ENCODE measurements at regions not wholly inside any gene's neighbourhood (a gene's known extent, or its start where the extent isn't known, plus 50 kb on each side); places are given as distances from the start of the nearest gene placed in this dataset.
"Not testable (repeated sequence)": the region's sequence is repeated elsewhere in the genome, so short reads cannot be mapped to it uniquely, and the experiment has no call there.

GRCh38 chr3:66808891-66809594 lies 189.1 kb upstream of the KBTBD8 start:
- DNase-seq (ENCODE audit: low spot score): no peak

DNA sequence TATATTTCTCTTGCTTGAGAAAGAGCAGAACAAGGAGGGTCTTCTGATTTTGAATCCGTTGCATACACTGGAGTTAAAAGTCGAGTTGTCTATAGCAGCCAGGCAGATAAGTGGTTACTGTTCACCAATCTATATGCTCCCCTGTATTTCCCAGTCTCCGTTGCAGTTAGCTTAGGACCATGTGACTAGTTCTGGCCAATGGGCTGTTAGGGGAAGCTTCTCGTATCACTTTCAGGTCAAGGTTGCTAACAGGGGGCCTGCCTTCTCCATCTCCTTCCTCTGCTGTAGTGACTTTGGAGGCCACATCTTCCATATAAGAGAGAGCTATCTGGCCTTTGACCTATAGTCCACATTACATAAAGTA lies 188.5 kb upstream of the KBTBD8 start:
- no peak for DNase-seq (ENCODE audit: low spot score)

- DNase-seq (ENCODE audit: low spot score): no peak
Observed at GRCh38 chr3:66812136-66812535, 186.0 kb upstream of the KBTBD8 start.

GRCh38 chr3:66812741-66813140 lies 185.4 kb upstream of the KBTBD8 start:
- DNase-seq (ENCODE audit: low spot score): no peak

DNA sequence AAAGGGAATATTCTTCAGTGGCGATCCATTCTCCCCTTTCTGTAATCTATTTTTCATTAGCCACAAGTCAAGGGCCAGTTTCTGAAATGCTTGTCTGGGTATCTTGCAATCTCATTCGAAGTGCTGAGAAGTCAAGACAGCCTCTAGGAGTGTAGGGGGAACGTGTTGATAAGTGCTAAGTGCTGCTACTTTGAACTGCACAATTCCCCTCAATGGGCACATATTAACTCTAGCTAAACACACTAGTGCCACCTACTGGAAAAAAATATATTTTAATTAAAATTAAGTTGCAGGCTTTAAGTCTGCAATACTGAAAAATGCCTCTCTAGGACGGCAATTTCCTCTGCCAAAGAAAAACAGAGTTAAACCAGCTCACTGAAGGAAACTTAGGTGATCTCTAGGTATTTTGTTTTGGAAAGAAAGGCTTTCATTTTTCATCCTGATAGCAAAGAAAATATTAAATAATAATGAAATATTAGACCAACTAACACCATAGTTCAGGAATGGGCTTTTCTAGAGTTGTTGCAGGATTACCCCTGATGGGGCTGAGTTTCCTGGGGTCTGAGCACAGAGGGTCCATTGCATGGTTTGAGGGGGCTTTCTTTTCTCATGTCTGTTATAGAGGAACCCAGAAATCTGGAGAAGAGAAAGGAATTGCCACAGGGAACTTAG lies 181.9 kb upstream of the KBTBD8 start:
- DNase-seq (ENCODE audit: low spot score): no peak

DNA sequence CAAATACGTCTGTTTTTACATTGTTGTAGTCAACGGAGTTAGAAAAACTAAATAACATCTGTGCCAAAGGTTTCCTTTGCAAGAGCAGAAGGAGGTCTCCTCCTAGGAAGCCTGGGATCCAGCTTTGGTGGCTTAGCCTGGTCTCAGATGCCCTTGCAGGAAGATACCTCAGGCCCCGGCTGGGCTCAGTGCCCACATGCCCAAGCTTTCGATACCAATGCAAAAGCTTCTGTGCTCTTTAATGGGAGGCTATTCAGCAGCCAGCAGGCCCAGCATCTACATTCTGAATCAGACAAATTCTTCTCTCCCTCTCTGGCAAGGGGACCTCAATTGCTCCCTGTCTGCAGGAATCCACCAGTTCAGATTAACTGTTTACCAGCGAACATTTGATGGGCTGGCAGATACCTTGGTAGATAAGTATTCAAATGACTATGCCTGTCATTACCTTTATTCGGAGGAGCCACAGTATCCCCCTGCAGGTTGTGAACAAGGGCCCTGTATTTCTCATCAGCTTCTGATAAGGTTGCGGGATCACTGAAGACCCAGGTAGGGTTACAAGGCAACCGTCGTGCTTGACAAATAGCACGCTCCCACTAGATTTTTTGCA lies 180.1 kb upstream of the KBTBD8 start:
- DNase-seq (ENCODE audit: low spot score): no peak

DNA sequence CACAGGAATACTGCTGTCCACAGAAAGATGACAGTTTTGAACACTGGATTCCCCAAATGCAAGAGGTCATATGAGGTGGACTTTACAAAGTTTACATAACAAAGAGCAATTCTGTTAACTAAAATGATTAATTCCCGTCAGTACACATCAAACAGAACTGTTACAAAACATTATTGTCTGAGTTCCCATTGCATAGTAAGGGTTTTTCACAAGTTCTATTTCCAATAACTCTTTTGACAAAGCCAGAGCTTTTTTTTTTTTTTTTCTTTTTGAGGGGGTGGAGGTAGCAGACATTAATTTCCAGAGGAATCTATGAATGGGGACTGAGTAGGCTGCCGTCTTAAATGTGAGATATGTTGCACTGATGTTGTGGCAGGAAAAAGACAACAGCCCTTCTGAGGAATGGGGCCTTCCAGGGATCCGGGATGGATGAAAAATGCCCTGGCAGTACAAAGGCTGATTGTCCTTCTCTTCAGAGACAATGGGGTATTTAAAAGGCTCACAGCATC lies 178.1 kb upstream of the KBTBD8 start:
- DNase-seq (ENCODE audit: low spot score): no peak

DNA sequence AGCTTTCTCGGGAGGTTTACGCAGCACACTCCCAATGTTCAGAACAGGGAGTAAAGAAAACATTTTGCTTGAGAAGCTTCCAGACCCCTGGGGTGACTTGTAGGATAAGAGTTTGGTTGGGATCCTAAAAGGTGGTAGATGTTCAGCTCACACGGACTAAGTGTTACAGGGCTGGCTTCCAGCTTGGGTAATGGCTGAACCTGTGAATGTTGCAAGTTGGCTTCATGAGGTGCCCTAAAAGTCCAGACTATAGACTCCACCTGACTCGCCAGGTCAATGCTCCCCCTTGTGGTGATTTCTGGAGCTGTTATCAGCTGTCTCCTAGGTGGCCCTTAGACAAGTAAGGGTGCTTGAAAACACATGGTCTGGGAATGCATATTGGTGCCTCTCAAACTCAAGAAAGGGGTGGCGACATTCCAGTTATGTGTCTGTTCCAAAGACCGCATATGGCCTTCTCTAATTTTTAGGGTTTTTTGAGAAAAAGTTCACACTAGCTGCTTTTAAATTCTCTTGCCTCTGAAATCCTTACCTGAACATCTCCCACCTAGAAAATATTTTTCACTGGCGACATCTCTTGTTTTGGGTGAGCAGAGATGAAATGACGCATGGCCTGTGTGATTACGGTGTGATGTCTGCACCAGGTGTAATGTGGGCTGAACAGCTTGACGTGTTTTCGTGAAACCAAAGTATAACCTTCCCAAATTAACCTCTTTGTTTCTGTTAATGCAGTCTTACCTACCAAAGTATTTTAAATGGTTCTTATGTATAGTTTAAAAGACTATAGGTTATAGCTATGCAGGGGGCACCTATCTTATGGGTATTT lies 175.7 kb upstream of the KBTBD8 start:
- peak; percentile 5 for DNase-seq (ENCODE audit: low spot score)

DNA sequence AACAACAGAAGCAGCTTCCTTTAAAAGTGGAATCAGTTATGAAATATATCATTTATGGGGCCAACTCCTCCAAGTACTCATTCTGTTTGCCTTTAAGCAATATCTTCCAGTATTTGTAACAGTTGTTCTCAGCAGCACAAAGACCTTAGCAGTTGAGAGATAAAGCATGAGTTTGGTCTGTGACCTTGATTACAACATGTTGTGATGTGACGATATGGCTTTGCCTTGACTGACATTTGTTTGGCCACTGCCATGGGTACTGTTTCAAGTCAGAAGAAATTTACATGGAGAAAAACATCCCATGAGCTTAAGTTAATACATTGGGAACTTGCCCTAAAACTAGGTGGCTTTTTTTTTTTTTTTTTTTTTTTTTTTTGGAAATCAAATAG lies 175.1 kb upstream of the KBTBD8 start:
- no peak for DNase-seq (ENCODE audit: low spot score)

DNA sequence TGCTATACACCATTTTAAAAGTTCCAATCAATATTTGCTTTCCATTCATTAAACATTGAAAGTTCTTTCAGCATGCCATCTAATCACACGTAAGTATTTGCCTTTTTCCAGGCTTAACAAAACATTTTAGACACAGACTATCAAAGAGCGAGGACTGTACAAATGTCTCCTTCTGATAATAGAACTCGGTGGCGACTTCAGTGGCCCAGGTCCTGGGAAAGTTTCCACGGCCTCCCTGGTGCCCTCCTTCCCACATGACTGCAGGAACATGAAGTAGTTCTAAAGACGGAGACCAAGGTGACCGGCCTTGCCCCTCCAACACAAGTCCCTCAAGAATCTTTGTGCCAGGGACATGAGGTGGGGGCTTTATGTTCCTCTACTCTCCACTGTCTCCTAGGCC lies 174.6 kb upstream of the KBTBD8 start:
- DNase-seq (ENCODE audit: low spot score): no peak

DNA sequence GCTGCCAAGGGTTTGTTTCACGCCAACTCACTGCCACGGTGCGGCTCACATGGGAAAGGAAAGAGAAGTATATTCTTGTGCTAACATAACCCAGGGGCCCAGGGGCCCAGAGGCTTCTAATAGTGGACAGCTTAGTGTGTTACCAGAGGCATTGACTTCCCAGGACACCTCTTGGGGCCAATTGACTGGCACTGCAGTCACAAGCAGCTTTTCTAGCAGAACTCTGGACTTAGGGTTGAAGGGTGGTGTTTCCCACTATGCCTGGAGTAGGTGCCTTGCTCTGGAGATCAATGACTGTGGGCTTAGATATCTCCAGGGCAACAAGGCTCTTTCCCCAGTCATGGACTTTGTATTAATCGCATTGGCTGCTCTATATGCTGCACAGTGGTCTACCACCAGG lies 172.7 kb upstream of the KBTBD8 start:
- DNase-seq (ENCODE audit: low spot score): no peak

- no peak for DNase-seq (ENCODE audit: low spot score)
Observed at GRCh38 chr3:66827726-66828125, 170.4 kb upstream of the KBTBD8 start.

- DNase-seq (ENCODE audit: low spot score): no peak
Observed at GRCh38 chr3:66828303-66828702, 169.8 kb upstream of the KBTBD8 start.

DNA sequence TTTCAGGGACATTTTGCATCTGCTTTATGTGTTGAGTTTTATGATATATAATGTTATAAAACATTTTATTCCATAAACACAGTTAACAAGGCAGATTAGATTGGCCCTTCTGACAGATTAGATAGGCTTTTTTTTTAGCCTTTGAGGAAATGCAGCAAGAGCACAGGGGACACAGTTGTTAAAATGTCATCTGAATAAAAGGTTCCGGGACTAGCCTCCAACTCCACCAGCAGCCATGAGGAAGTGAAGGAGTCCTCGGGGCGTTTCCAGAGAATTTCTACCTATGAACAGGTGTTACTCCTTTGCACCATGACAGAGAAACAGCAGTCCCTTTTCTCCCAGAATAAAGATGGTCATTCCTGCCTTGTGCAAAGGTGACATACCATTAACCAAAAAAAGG lies 167.8 kb upstream of the KBTBD8 start:
- DNase-seq (ENCODE audit: low spot score): no peak

- DNase-seq (ENCODE audit: low spot score): no peak
Observed at GRCh38 chr3:66831931-66832330, 166.2 kb upstream of the KBTBD8 start.

DNA sequence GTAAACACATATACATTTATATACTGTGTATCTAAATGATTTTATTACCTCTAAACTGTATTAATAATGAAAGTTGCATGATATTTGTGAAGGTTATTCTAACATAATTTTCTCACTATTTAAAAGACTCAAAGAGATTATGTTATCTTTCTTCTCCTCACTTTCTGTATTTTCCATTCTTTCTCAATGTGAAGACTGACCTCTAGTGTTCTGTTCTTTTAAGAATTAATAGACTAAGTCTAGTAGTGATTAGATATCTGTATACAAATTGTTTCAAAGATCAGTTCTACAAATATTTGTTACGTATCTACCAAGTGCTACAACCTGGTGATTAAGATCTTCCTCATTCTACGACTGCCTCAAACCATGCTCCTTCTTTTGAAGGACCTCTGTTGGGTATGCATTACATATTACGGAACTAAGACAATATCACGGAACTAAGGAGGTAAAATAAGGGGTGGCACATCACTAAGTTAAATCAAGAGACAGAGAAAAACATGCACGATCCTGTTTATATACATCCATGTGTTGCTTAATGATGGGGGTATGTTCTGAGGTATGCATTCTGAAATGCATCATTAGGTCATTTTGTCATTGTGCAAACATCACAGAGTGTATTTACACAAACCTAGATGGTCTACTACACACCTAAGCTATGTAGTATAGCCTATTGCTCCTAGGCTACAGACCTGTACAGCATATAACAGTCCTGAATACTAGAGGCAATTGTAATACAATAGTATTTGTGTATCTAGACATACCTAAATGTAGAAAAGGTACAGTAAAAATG lies 161.5 kb upstream of the KBTBD8 start:
- no peak for DNase-seq (ENCODE audit: low spot score)

DNA sequence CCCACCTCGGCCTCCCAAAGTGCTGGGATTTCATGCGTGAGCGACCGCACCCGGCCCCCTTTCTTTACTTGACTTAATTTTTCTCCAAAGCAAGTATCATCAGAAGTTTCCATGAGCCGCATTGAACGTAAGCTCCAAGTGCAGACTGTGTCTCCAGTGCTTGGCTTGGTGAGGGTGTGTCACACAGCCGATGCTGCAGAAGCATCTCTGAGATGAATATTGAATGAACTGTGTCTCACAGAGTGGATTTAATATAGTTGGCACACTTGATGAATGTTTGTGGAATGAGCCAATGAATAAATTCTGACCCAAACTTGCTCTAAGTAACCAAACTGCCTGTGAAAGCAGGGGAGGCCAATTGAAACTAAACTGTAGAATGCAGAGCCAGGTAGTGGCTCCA lies 159.4 kb upstream of the KBTBD8 start:
- no peak for DNase-seq (ENCODE audit: low spot score)

DNA sequence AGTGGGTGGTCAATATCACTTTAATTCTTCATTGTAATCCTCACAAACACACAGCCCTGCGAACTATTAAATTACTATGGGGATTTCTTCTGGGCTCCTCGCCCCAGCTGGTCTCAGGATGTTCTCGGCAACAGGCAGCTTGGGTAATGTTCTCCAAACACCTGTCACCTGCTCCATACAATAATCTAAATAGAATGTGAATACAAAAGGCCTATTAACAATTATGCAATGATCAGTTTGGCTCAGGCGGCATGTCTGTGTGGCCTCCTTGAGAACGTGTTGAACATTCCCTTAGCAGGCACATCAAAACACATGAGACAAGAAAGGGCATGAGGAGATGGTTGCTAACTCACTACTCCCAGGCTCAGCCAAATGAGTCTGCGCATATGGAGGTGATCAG lies 158.6 kb upstream of the KBTBD8 start:
- DNase-seq (ENCODE audit: low spot score): no peak

DNA sequence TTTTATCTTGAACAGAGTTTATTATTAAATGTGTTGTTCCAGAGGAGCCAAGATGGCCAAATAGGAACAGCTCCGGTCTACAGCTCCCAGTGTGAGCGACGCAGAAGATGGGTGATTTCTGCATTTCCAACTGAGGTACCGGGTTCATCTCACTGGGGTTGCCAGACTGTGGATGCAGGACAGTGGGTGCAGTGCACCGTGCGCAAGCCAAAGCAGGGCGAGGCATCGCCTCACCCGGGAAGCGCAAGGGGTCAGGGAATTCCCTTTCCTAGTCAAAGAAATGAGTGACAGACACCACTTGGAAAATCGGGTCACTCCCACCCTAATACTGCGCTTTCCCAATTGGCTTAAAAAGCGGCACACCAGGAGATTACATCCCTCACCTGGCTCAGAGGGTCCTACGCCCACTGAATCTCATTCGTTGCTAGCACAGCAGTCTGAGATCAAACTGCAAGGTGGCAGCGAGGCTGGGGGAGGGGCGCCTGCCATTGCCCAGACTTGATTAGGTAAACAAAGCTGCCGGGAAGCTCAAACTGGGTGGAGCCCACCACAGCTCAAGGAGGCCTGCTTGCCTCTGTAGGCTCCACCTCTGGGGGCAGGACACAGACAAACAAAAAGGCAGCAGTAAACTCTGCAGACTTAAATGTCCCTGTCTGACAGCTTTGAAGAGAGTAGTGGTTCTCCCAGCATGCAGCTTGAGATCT lies 155.2 kb upstream of the KBTBD8 start:
- DNase-seq (ENCODE audit: low spot score): not testable (repeated sequence)

- no peak for DNase-seq (ENCODE audit: low spot score)
Observed at GRCh38 chr3:66851894-66852613, 146.1 kb upstream of the KBTBD8 start.

All from HuH-7.5 (cell line).